Fibroblast of lung (primary cell): ENCODE measurements at regions not wholly inside any gene's neighbourhood (a gene's known extent, or its start where the extent isn't known, plus 50 kb on each side); places are given as distances from the start of the nearest gene placed in this dataset.

Experiments used
- DNase-seq, 2 donors: peaks; one replicate each; pipeline versions ENCODE4 v3.0.0 to v3.0.0-alpha.2; 2010; ENCODE audit warnings: low read depth in 2 of 2
- H2AFZ ChIP-seq: 2 replicates; pipeline ENCODE4 v1.5.1; 2012; ENCODE audit warnings: low read length, control low read depth, inconsistent platforms
- H3K27ac ChIP-seq: 2 replicates; pipeline ENCODE4 v1.5.1; 2011; ENCODE audit warnings: low read length, control low read depth; ENCODE audit not compliant: insufficient read depth
- H3K27me3 ChIP-seq: 2 replicates; pipeline ENCODE4 v1.5.1; 2011; ENCODE audit warnings: mild to moderate bottlenecking, low read length; ENCODE audit not compliant: control insufficient read depth, insufficient read depth
- H3K36me3 ChIP-seq: 2 replicates; pipeline ENCODE4 v1.5.1; 2011; ENCODE audit warnings: low read length; ENCODE audit not compliant: control insufficient read depth, insufficient read depth
- H3K4me1 ChIP-seq: 2 replicates; pipeline ENCODE4 v1.5.1; 2011; ENCODE audit warnings: low read length; ENCODE audit not compliant: control insufficient read depth, insufficient read depth; ENCODE audit errors: extremely low read depth
- H3K4me2 ChIP-seq: 2 replicates; pipeline ENCODE4 v1.5.1; 2011; ENCODE audit warnings: low read length, control low read depth; ENCODE audit not compliant: insufficient read depth; ENCODE audit errors: extremely low read depth
- H3K4me3 ChIP-seq, 4 experiments: fragments of 200-600 bp in 1 of 4; sonication (generic) in 1 of 4; replicated peaks in 1 of 4; 2 replicates each; pipeline ENCODE4 v1.5.1; 2011 to 2016; ENCODE audit warnings: low read length in 4 of 4, low read depth in 3 of 4, mild to moderate bottlenecking in 3 of 4, control low read depth in 2 of 4, inconsistent platforms in 1 of 4, mixed read lengths in 1 of 4; ENCODE audit not compliant: insufficient read depth in 1 of 4; ENCODE audit errors: control extremely low read depth in 1 of 4
- H3K79me2 ChIP-seq: 2 replicates; pipeline ENCODE4 v1.5.1; 2012; ENCODE audit warnings: mild to moderate bottlenecking, low read length, inconsistent platforms; ENCODE audit not compliant: control insufficient read depth, insufficient read depth
- H3K9ac ChIP-seq: 2 replicates; pipeline ENCODE4 v1.5.1; 2011; ENCODE audit warnings: mild to moderate bottlenecking, low read length, control low read depth; ENCODE audit not compliant: insufficient read depth
- H3K9me3 ChIP-seq: 2 replicates; pipeline ENCODE4 v1.5.1; 2012; ENCODE audit warnings: low read depth, low read length; ENCODE audit not compliant: control insufficient read depth, insufficient read depth
- H4K20me1 ChIP-seq: 2 replicates; pipeline ENCODE4 v1.5.1; 2011; ENCODE audit warnings: low read length; ENCODE audit not compliant: control insufficient read depth, insufficient read depth; ENCODE audit errors: extremely low read depth
- EZH2 ChIP-seq: IDR thresholded peaks from 2 replicates; pipeline ENCODE4 v1.5.1; 2012; ENCODE audit warnings: low read length, control low read depth, mild to moderate bottlenecking; ENCODE audit errors: missing control alignments
- TF ChIP-seq, protein P1 (sequence below), 2 donors: IDR thresholded peaks in 1 of 2; conservative IDR thresholded peaks in 1 of 2; 1 replicate in 1 of 2; 2 replicates in 1 of 2; pipeline ENCODE4 v1.5.1; 2011 to 2012; ENCODE audit warnings: low read length in 2 of 2, control low read depth in 1 of 2, inconsistent platforms in 1 of 2, low read depth in 1 of 2, mild to moderate bottlenecking in 1 of 2

- no peaks in the 10 kb centered on the region for H4K20me1 ChIP-seq
- H3K4me1 ChIP-seq = no peaks in the 10 kb centered on the region
- H3K4me3 ChIP-seq = no peak overlapping the region
- H3K27me3 ChIP-seq = no peaks in the 10 kb centered on the region
- H3K9ac ChIP-seq = no peak overlapping the region
- DNase-seq = peak; percentile 23 to 63
- H3K27ac ChIP-seq = no peak overlapping the region
- H3K36me3 ChIP-seq = no peaks in the 10 kb centered on the region
- H3K4me2 ChIP-seq = no peak overlapping the region
- H3K79me2 ChIP-seq = no peaks in the 10 kb centered on the region
- no peak overlapping the region for H2AFZ ChIP-seq
- no peaks in the 10 kb centered on the region for H3K9me3 ChIP-seq
- TF ChIP-seq, protein P1, sequence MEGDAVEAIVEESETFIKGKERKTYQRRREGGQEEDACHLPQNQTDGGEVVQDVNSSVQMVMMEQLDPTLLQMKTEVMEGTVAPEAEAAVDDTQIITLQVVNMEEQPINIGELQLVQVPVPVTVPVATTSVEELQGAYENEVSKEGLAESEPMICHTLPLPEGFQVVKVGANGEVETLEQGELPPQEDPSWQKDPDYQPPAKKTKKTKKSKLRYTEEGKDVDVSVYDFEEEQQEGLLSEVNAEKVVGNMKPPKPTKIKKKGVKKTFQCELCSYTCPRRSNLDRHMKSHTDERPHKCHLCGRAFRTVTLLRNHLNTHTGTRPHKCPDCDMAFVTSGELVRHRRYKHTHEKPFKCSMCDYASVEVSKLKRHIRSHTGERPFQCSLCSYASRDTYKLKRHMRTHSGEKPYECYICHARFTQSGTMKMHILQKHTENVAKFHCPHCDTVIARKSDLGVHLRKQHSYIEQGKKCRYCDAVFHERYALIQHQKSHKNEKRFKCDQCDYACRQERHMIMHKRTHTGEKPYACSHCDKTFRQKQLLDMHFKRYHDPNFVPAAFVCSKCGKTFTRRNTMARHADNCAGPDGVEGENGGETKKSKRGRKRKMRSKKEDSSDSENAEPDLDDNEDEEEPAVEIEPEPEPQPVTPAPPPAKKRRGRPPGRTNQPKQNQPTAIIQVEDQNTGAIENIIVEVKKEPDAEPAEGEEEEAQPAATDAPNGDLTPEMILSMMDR (conservative IDR thresholded peaks at IDR 0.05 in 1 of 2, IDR thresholded peaks at IDR 0.05 in 1 of 2; ENCODE audit: low read depth in 1 of 2, low read length in 2 of 2) = peak; percentile 53 to 72
- no peak for TF ChIP-seq EZH2
Observed at GRCh38 chr4:163755013-163755412, 260.5 kb downstream of the TMA16 start.

DNA sequence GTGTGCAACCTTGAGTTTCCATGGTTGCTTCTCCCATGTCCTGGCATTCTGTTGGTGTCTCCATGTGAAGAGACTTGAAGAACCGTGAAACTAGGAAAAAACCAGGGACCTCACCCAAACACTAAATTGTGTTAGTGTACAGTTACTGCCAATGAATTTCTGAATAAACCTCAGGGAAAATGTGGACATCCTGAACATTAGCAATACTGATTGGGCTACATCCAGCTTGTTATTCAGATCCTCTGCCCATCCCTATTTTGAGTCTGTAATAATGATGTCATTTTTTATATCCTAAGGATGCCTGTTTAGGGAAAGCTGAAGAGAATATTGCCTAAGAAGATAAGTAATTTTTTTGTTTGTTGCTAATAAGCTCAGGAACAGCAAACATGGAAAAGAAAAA, 262.7 kb downstream of the TMA16 start:
- no peak for DNase-seq
- no peak overlapping the region for H3K27ac ChIP-seq
- H3K79me2 ChIP-seq = no peaks in the 10 kb centered on the region
- H3K4me3 ChIP-seq = no peak overlapping the region
- H3K9me3 ChIP-seq = no peaks in the 10 kb centered on the region
- TF ChIP-seq EZH2 = no peak
- TF ChIP-seq, protein P1 (conservative IDR thresholded peaks at IDR 0.05 in 1 of 2, IDR thresholded peaks at IDR 0.05 in 1 of 2; ENCODE audit: low read depth in 1 of 2, low read length in 2 of 2) = no peak
- no peak overlapping the region for H3K9ac ChIP-seq
- H4K20me1 ChIP-seq = no peaks in the 10 kb centered on the region
- H2AFZ ChIP-seq = no peak overlapping the region
- H3K4me2 ChIP-seq = no peak overlapping the region
- no peaks in the 10 kb centered on the region for H3K27me3 ChIP-seq
- H3K4me1 ChIP-seq = no peaks in the 10 kb centered on the region
- H3K36me3 ChIP-seq = no peaks in the 10 kb centered on the region

DNA sequence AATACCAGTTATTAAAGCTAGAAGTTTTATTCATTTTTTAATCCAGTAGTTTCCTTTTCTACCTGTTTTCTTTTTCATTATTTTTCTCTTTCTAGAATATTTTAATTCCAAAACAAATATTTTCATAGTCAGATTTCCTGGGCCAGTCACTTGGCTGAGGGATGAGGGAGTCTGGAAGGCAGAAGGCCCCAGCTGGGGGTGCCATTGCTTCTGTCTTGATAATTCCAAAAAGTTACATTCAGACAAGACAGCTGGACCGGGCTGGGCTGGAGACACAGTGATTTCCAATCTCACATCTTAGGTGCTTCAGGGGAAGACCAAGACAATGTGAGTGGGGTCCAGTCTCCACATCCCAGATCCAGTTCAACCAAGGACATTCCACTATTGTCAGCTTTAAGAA, 263.5 kb downstream of the TMA16 start:
- H3K9me3 ChIP-seq = no peaks in the 10 kb centered on the region
- no peak overlapping the region for H3K27ac ChIP-seq
- H4K20me1 ChIP-seq = no peaks in the 10 kb centered on the region
- H3K4me1 ChIP-seq = no peaks in the 10 kb centered on the region
- no peak overlapping the region for H2AFZ ChIP-seq
- DNase-seq = no peak
- no peak overlapping the region for H3K4me3 ChIP-seq
- H3K36me3 ChIP-seq = no peaks in the 10 kb centered on the region
- H3K27me3 ChIP-seq = no peaks in the 10 kb centered on the region
- TF ChIP-seq, protein P1 (conservative IDR thresholded peaks at IDR 0.05 in 1 of 2, IDR thresholded peaks at IDR 0.05 in 1 of 2; ENCODE audit: low read depth in 1 of 2, low read length in 2 of 2) = no peak
- TF ChIP-seq EZH2 = no peak
- no peak overlapping the region for H3K9ac ChIP-seq
- no peak overlapping the region for H3K4me2 ChIP-seq
- H3K79me2 ChIP-seq = no peaks in the 10 kb centered on the region
